NB4 (cell line): ENCODE measurements at regions not wholly inside any gene's neighbourhood (a gene's known extent, or its start where the extent isn't known, plus 50 kb on each side); places are given as distances from the start of the nearest gene placed in this dataset.

Experiments
- DNase-seq: peaks from one replicate; pipeline ENCODE4 v3.0.0; 2010; ENCODE audit warnings: low read depth
- H3K4me3 ChIP-seq: one replicate; pipeline ENCODE4 v1.5.1; 2011; ENCODE audit warnings: mild to moderate bottlenecking, low read depth, low read length, moderate library complexity
- CTCF ChIP-seq: IDR thresholded peaks from one replicate; pipeline ENCODE4 v1.5.1; 2012; ENCODE audit warnings: low read depth, low read length
- MAX ChIP-seq: IDR thresholded peaks from 2 replicates; pipeline ENCODE4 v1.6.1; 2011; ENCODE audit warnings: low read depth, low read length
- MYC ChIP-seq: IDR thresholded peaks from 2 replicates; pipeline ENCODE4 v1.6.1; 2011; ENCODE audit warnings: low read depth, low read length
- POLR2A ChIP-seq: IDR thresholded peaks from 2 replicates; pipeline ENCODE4 v1.6.1; 2011; ENCODE audit warnings: mild to moderate bottlenecking; ENCODE audit not compliant: insufficient read length; ENCODE audit errors: extremely low read depth

DNA sequence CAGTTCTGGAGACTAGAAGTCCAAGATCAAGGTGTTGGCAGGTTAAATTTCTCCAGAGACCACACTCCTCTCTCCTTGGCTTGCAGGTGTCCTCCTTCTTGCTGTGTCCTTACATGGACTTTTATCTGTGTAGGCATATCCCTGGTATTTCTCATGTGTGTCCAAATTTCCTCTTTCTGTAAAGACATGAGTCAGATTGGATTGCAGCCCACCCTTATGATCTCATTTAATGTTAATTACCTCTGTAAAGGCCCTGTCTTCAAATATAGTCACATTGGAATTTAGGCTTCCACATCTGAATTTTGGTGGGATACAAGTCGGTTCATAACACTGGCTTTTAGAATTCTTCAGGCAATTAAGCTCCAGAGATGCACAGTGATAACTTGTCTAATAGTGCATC is 322.2 kb upstream of the GRIA1 start:
- DNase-seq = no peak
- H3K4me3 ChIP-seq = no peak overlapping the region
- no peak for TF ChIP-seq POLR2A
- TF ChIP-seq MAX = no peak
- TF ChIP-seq CTCF = no peak
- no peak for TF ChIP-seq MYC

- DNase-seq = no peak
- no peak for TF ChIP-seq MYC
- no peak for TF ChIP-seq MAX
- no peak for TF ChIP-seq CTCF
- TF ChIP-seq POLR2A = no peak
- no peak overlapping the region for H3K4me3 ChIP-seq
These were observed 303.0 kb upstream of the GRIA1 start for GRCh38 chr5:153187503-153187902.

- TF ChIP-seq MYC (no peak), MAX (no peak), CTCF (no peak), POLR2A (no peak)
- H3K4me3 ChIP-seq = no peak overlapping the region
- DNase-seq = no peak
These were observed 284.1 kb upstream of the GRIA1 start for GRCh38 chr5:153206361-153206760.

DNA sequence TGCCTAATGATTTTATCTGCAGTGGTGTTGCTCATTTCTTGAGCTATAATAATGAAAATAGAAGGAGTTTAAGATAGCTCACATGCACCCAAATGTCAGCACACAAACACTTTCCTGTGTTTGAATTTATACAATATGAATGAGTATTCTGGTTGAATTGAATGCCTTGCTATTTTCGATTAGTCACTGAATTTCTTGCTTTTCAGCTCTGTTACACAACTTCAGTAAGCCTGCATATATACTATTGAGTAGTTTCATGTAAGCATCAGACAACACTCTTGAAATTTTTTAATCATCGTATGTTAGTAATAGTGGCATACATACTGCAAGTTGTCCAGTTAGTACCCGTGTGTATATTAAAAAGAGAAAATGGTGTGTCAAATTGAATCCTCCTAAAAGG is 281.5 kb upstream of the GRIA1 start:
- no peak for DNase-seq
- no peak for TF ChIP-seq MYC
- TF ChIP-seq CTCF = no peak
- TF ChIP-seq MAX = no peak
- no peak for TF ChIP-seq POLR2A
- no peak overlapping the region for H3K4me3 ChIP-seq

DNA sequence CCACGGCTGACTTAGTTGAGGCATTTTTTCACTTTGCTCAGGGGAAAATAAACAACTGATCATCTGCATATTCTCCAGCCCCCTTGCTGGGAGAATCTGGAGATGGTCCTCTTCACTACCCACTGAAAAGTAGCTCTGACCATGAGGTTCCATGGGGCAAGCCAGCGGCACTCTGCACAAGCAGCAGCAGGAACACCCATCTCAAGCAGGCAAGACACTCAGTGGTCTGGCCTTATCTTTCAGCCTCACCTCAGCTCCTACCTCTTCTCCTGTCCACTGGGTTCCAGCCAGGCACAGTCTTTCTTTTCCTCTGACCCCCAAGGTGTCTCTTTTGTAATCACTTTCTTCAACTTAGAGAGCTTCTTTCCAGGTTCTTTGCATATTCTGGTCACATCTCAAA is 280.8 kb upstream of the GRIA1 start:
- no peak for DNase-seq
- TF ChIP-seq POLR2A = no peak
- TF ChIP-seq MAX = no peak
- TF ChIP-seq CTCF = no peak
- no peak overlapping the region for H3K4me3 ChIP-seq

GRCh38 chr5:153211076-153211475 is 279.4 kb upstream of the GRIA1 start:
- TF ChIP-seq CTCF (no peak), MAX (no peak), MYC (no peak)
- no peak overlapping the region for H3K4me3 ChIP-seq
- no peak for DNase-seq
